SK-N-SH (cell line): ENCODE measurements at regions not wholly inside any gene's neighbourhood (a gene's known extent, or its start where the extent isn't known, plus 50 kb on each side); places are given as distances from the start of the nearest gene placed in this dataset.

Experiments used
- small RNA-seq, 7 experiments: library from RNA; depleted of rRNA; stranded (forward); fragments of <200 nt; gene quantifications; one replicate each; pipeline ENCODE3, GENCODE V24; 2012

Small RNA genes in the stretch of these regions (small RNA-seq; reads per million reads assigned to genes)
- gene MIR3201 (0 reads per million in 7 experiments), gene MIR3667 (0 reads per million in 7 experiments), gene MIR4535 (0 reads per million in 7 experiments)
